ENCODE measurements at regions not wholly inside any gene's neighbourhood (a gene's known extent, or its start where the extent isn't known, plus 50 kb on each side); places are given as distances from the start of the nearest gene placed in this dataset.
"Not testable (repeated sequence)": the region's sequence is repeated elsewhere in the genome, so short reads cannot be mapped to it uniquely, and the experiment has no call there.

DNA sequence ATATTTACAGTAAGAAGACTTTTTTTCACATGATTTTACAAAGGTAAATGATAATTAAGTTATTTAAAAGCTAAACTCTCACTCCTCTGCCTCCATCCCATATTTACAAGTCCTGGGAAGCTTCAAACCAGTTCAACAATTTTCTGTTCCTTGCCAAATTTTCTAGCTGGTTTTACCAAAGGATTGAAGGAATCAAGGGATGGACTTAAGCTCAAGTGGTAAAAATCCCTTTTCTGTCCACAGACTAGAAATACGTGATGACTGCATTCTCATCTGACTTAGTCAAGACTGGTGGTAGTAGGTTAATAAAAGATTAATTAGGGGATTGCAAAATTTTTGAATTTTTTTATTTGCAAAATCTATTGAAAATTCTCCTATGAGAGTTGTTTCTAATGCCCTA, 297.3 kb downstream of the MTX2 start:
- no peak for DNase-seq

DNA sequence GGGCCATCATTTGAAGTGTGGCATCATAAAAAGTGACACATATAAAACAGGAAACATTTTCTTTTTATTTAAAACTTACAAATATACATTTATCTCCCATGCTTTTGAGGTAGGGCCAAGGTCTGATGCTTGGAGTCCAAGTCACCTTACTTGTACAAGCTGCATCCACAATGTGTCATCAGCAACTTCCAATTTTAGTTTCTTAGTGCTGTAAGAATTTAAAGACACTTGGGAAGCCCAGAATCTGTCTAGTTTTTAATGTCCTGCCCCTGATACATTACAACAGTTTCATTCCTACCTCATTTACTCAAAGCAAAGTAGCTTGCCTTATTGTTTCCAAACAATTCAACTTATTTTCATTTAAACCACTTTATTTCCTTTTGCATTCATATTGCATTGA, 297.7 kb downstream of the MTX2 start:
- DNase-seq, result no peak

DNA sequence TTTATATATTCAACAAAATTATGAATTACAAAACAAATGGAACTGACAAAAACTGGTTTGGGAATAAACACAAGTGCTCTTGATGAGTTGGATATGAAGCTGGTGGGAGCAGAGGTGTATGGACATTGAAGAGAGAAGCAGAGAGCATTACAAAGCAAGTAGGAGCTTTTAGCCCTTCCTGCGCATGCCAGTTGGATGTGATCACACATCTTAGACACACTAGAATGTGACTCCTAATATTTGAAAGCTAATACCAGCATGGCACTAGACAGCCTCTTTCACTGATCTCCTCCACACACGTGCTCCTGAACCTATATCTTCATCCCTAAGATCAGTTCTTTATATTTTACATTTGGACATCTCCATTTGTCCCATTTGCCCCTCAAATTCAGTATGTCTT, 298.1 kb downstream of the MTX2 start:
- no peak for DNase-seq

DNA sequence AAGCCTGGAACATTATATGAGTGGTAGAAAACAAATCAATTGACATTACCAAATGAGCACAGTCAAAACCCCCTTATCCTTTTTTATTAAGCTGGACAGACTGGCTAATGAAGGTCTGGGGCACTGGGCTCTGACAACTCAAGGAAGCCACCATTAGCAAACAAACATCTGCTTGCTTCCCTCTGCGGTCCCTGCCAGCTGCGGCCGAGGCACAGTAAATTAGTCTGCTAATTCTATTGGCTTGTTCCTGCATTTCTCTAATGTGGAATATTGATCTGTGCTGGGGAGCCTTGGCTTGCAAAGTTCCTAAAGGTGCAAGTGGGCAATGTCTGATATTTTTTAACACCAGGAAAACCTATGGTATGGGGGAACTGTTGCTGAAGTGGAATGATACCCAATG, 300.3 kb downstream of the MTX2 start:
- no peak for DNase-seq

DNA sequence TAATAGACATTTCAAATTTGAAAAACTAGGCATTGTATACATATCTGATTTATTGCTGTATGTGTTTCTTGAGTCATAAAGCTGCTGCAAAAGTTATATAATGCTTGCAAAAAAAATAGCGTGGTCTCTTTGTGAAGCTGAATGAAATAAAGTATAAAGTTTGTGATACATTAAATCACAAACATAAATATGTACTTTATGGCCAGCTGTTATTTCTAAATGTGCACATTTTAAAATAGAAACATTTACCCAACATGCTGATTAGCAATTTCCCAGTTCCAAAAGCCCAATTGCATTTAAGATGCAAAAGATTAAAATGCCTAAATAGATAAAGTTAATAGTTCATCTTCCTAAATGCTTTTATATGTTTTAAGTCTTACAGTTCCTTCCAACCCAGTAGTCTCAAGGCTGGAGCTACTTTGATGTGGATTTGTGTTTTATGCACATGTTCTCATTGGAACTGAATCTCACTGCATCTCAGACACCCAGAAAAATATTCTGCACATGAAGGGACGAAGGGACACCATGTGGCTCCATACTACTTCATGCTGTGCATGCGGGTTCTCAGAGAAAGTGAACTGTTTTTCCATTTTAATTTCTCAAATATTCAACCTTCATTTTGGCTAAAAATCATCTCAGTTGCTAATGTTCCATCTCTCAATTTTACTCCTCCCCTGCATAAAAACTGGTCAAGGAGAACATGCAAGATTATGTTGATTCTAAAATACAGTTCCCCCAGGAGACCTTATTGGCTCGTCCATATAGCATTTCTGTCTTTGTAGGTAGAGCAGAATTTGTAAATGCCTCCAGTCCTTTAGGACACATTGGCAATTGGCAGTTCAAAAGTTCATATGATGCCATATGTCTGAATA, 304.6 kb downstream of the MTX2 start:
- no peak for DNase-seq

DNA sequence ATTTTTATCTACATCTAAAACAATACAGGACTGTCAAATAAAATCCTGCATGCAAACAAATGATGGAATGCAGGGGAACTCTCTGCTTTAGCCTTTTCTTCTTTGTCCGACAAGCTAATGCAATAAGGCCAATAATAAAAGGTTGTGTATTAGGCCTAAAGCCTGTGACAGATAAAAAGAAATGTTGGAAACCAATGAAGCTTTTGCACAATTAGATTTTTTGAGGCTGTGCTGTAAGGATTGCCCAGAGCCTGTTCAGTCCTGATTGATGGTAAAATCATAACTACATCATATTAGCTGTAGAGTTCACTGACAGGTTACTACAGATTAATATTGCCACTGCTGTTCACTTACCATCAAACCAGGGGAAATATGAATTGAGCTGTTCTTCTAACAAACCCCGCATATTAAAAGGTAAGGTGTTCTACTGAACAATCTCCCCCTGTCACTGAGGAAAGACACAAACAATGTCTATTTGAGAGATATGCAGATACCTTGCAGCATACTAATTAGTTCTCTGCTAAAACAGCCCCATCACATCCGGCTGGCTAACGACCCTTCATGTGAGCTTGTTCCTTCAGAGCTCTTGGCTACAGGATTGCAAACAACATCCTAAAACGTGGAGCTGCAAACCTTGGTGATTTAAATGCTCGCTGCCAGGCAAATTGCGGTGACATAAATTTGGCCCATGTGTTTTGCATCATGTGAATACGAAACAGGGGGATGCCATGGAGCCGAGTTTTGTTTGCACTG, 305.4 kb downstream of the MTX2 start:
- no peak for DNase-seq

DNA sequence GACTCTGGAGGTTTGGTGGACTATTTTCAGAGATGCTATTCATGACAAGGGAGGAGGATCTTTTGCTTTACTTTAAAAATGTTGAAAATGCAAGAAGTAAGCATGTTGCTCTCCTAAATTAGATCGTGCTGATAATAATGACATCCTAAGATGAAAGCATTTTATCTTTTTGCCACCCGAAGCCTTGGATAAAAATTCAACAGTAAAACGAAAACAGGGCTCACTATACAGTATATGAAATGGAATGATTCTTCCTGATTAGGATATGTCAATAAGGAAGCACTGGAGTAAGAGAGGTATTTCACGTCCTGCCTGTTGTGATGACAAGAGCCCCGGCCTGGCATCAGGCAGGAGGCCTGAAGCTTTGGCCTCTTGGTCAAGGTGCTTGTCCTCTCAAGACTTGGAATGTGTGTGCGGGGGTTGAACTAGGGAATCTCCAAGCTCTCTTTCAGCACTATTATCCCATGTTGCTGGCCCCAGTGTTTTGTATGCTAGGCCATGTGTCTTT, 306.0 kb downstream of the MTX2 start:
- DNase-seq, result no peak

DNA sequence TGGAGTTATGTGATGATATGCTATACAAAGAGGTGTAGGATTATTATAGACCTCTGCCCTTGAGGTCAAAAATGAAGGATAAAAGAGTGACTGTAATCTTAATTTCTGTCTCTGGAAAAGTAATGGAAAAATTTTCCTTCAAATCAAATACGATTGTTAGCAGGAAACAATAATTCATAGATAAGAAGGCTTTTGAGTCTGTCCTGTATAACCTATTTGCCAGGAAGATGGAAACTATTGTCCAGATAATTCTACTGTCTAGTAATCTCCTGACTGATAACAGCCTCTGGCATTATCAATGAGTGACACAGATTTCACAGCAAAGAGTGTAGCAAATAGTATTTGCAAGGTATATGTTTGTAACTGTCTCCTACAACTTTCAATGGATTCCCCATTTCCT, 307.8 kb downstream of the MTX2 start:
- no peak for DNase-seq

DNA sequence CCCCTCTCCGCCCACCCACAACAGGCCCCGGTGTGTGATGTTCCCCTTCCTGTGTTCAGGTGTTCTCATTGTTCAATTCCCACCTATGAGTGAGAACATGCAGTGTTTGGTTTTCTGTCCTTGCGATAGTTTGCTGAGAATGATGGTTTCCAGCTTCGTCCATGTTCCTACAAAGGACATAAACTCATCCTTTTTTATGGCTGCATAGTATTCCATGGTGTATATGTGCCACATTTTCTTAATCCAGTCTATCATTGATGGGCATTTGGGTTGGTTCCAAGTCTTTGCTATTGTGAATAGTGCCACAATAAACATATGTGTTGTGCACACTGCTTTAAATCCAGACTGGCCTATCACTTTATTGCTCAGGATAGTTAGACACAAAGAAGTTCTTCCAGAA, 309.1 kb downstream of the MTX2 start:
- DNase-seq, result not testable (repeated sequence)

DNA sequence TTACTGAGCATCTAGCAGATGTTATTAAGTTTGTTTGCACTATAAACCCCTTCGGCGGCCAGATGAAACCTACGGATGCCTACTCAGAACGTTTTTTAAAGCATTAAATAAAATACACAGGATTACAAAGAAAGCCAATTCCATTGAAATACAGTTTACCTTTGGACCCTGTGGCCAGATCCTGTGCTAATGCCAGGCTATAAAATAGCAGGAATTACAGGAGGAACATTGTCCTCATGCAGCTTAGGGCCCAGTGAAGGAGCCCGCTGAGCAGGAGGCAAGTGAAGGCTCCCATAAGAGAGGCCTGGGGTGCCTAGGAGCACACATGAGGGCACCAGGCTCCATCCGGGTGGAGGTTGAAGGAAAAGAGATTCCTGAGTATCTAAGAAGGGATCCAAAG, 310.4 kb downstream of the MTX2 start:
- no peak for DNase-seq

DNA sequence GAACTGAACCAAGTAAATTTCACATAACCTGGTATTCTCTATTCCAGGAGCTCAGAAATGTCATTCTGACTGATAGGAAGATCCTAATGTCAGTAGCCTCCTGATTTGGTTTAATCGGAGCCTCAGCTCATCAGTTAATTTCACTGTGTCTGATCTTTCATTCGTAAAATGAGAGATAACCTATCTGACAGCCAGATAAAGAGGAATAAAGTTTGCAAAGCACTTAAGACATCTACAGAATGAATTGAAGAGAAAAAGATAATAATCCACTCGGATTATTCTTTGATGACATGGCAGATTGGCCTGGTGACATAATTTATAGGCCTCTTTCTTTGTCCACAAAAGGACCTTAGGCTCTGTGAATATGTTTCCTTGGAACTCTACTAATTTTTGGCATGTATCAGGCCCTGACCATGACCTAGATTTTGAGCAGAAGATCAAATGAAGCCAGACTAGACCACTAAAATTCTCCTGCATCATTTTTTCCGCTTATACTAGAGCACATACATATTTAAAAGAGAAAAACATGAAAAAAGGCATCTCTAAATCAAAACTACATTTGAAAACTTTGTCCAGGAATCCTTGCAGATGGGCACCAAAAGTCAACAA, 312.4 kb downstream of the MTX2 start:
- DNase-seq, result no peak

DNA sequence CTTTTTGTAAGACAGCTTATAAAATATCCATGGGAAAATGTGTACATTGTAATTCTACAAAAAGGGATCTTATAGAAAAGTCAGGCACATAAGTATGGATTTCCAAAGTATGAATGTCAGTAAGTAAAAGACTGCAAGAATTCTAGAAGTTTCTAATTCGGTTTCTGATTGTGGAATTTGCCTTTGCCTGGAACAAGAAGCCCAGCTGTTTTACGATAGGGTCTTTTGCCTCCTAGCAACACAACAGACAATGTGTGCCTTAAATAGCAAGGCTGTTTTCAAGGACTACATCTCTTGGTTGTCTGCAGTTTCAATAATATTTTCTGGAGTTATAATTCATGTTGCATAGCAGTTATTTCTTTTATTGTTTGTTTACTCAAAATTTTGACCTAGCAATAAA, 312.9 kb downstream of the MTX2 start:
- DNase-seq, result no peak

DNA sequence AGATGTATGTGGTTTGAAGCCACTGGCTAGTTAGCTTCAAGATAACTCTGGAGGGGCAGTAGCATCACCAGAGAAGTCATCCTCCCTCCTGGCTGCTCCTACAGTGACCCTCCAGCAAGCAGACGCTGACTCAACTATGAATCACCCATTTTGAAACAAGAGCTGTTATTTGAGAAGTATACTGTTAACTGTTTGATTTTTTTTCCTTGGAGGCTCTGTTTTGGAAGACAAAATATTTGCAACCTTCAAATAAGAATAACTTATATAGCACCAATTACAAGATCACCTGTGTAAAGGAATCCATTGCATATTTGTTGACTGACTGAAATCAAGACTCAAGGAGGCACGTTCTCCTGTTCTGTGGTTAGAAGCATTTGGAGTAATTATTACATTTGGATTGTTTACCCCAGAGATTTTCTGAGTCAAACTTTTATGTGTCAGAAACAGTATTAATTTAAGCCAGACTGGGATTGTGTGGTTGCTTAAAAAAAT, 313.8 kb downstream of the MTX2 start:
- DNase-seq, result no peak

DNA sequence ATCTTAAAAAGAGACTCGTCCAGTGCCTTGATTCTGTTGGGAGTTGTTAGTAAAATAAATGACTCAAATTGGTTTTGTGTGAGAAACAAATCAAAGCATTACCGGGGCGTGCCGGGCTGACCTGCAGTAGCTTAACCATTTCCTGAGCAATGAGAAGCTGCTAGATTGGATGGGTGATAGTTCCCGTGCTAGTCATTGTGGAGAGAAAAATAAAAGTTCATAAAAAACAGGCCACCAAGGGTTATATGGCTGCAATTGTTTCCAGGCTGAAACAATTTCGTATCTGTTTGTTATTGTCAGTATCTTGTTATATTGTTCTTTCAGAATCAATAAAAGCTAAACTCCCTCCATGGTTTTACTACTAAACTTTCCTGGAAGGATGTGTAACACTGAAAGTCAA, 314.4 kb downstream of the MTX2 start:
- no peak for DNase-seq

DNA sequence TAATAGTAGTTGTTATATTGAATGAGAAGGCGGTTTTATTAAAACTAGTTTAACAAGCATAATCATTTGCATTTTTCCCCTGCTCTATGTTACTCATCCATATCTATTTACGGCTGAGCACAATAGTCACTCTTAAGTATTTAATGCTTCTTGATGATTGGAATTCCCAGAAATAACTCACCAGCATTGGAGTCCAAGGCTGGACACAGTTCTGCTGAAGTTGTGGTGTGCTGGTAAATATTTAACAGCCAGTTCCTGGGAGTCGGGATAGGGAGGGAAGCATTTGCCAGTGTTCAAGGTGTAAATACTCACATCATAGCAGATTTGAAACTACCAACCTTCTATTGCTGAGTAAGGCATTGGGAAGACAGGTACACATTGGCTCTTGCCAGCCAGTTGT, 315.1 kb downstream of the MTX2 start:
- DNase-seq, result no peak

DNA sequence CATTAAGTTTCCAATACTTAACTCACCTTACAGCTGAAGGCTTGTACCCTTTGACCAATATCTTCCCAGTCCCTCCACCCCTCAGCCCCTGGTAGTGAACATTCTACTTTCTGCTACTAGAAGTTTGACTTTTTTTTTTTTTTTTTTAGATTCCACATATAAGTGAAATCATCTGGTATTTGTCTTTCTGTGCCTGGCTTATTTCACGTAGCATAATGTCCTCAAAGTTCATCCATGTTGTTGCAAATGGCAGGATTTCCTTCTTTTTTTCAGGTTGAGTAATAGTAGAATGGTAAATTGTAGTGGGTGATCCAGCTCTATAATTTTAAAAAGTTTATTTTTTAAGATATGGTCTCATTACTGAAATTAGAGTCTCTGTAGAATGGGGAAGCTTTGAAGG, 316.0 kb downstream of the MTX2 start:
- no peak for DNase-seq

DNA sequence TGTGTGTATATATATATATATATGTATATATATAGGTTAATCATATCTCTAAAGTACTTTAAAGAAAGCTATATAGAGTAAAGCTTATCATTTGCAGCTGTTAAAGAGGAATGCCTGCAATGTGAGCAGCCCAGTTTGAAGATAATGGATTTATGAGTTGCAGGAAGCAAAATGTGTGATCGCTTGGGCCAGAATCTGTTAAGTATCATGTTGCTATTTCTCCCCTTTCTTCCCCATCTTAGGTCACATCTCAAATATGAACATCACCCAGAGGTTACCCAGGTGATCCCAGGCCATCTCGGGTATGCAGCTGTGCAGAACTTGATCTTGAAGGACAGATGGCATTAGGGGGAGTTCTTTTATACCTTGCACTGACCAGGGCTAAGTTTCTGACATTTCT, 316.5 kb downstream of the MTX2 start:
- DNase-seq, result no peak

DNA sequence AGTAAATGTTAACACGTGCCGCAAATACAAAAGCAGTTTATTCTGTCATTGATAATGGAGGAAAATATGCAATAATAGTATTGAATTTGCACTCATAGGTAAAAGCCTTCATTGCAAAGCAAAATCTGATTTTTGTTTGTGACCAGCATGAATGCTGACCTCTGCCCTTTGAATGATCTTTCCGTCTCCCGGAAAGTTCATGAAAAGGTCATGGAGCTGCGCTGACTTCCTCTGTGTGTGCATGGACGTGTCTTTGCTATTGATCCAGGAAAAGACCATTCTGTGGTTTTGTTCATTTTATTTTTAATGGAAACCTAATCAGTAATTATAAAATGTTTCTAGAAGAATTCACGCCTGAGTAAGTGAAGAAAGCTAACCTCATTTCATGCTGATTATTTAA, 320.0 kb downstream of the MTX2 start:
- DNase-seq, result no peak

DNA sequence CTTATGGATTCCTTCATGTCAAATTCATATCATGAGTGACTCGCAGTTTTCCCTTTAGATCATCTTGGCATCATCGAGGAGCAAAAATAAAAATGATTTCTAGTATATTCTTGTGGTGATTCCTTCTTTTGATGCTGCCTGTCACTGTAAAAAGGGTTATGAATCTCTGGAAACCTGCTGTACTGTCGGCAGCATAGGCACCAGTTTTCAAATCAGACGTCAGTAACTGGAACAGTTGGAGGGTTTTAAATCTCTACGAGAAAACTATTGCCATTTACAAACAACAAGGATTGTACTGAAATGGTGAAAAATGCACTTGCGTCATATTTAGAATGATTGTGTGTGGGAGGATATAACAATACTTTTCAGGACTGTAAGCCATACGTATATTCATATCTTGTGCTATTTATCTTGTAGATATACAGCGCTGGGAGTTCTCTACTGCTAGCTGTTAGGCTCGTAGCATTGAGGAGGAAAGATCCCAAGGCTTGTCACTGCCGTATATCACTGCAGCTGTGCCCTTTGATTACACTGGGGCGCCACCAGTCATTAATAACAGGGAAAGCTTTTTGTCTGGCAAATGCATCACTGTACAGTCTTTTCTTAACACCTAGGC, 320.7 kb downstream of the MTX2 start:
- DNase-seq, result no peak

DNA sequence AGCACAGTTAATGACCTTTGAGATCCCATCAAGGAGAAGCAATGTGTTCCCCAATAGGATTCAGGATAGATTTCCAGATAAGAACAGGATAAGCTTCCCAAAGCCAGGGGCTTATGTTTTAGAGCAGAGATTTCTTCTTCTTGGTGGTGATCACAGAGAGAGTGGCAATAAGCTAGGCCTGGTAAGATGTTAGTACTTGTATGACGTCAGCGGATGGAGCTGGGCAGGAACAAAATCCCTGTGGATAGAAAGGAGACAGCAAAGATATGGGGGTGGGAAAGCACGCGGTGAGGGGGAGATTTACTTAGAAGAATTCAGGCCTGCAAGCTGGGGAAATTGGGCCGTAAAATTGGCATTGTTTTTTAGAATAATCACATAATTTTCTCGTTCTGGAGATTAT, 323.0 kb downstream of the MTX2 start:
- no peak for DNase-seq

DNA sequence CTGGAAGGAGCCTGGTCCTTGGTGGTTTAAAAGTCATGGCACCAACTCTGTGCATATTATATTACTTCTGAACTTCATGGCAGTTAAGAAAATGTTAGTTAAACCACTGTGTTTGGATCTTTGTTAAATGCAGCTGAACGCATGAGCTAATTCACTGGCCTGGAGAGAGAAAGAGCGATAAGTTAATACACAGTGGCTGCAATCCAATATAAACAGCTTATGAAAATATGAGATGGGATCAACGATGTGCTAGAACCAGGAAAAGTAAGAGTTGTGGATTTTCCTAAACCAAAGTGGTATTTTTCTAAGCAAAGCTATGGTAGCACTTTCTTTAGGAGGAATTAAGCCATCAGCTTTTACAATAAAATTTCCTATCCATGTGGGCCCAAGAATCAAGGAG, 326.7 kb downstream of the MTX2 start:
- DNase-seq, result no peak

DNA sequence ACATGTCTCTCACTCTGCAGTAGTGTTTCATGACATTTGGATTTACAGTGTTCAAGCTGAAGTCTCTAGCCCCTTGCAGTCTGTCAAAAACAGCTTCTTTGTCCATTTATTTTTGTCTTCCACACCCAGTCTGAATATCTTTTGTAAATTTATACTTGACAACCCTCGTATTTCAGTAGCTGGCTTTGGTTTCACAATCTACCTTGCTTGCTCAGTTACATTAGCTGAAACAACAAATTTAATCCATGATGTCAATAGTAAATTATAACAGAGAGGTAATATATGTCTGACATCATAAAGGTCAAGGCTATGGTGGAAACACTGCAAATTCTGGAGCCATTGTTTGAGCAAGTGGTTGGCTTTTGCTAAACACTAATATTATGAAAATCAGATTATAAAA, 328.7 kb downstream of the MTX2 start:
- no peak for DNase-seq
